Upper lobe of left lung (tissue), 4 donors: ENCODE measurements at regions not wholly inside any gene's neighbourhood (a gene's known extent, or its start where the extent isn't known, plus 50 kb on each side); places are given as distances from the start of the nearest gene placed in this dataset.
"Not testable (repeated sequence)": the region's sequence is repeated elsewhere in the genome, so short reads cannot be mapped to it uniquely, and the experiment has no call there.

Experiments
- CTCF ChIP-seq, 6 experiments: fragments of 450-650 bp in 4 of 6; fragments of 200-600 bp in 2 of 6; sonication (generic) in 2 of 6; IDR thresholded peaks; one replicate each; pipeline ENCODE4 v1.5.1; 2016 to 2019; ENCODE audit warnings: antibody characterized with exemption in 6 of 6
- EP300 ChIP-seq, 4 donors: sonication (generic); formaldehyde crosslinking; IDR thresholded peaks; one replicate each; pipeline ENCODE4 v1.5.1; 2017; ENCODE audit warnings: antibody characterized with exemption in 4 of 4, control low read depth in 2 of 4
- POLR2A ChIP-seq, 4 donors: fragments of 450-650 bp; IDR thresholded peaks; one replicate each; pipeline ENCODE4 v1.5.1; 2016 to 2017; ENCODE audit warnings: antibody characterized with exemption in 4 of 4, mild to moderate bottlenecking in 2 of 4
- POLR2AphosphoS5 ChIP-seq, 2 donors: sonication (generic); formaldehyde crosslinking; IDR thresholded peaks; one replicate each; pipeline ENCODE4 v1.5.1; 2017; ENCODE audit warnings: antibody characterized with exemption in 2 of 2

DNA sequence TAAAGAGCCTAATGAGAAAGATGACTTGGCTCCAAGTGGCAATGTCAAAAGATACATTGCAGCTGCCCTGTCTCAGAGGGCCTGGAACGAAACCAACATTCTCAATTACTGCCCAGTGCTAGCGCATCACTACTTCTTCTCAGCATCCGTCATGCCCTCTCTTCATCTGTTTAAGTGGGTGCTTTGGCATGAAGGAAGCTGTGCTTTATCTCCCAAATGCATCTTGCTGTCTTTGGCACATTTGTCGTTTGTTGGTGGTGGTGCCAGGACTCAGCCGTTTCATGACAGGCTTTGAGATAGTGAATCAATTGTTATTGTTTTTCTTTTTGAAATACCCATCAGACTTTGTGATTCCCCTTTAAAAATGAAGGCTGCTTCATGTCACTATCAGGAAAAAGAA, 710.8 kb downstream of the PRIM2 start:
- not testable (repeated sequence) for TF ChIP-seq CTCF, POLR2A, EP300, POLR2AphosphoS5 (IDR thresholded peaks at IDR 0.05)
